Adrenal gland (tissue), 9 donors: ENCODE measurements at regions not wholly inside any gene's neighbourhood (a gene's known extent, or its start where the extent isn't known, plus 50 kb on each side); places are given as distances from the start of the nearest gene placed in this dataset.

Experiments
- DNase-seq, 7 donors: peaks; one replicate each; pipeline ENCODE4 v3.0.0-alpha.2; 2019 to 2020
- H3K27ac ChIP-seq, 5 donors: fragments of 200-600 bp; sonication (generic) in 4 of 5; 1 replicate in 3 of 5; 2 replicates in 2 of 5; pipeline versions ENCODE4 v1.5.1 to v1.8.0; 2016 to 2020; ENCODE audit warnings: mild to moderate bottlenecking in 1 of 5
- H3K27me3 ChIP-seq: fragments of 200-600 bp; 2 replicates; pipeline ENCODE4 v1.8.0; 2021
- H3K36me3 ChIP-seq, 2 donors: fragments of 200-600 bp; replicated peaks in 1 of 2; 1 replicate in 1 of 2; 2 replicates in 1 of 2; pipeline versions ENCODE4 v1.5.1 to v1.8.0; 2018 to 2022
- H3K4me1 ChIP-seq, 2 donors: fragments of 200-600 bp; replicated peaks in 1 of 2; 1 replicate in 1 of 2; 2 replicates in 1 of 2; pipeline versions ENCODE4 v1.5.1 to v1.8.0; 2018 to 2021
- H3K4me3 ChIP-seq, 4 donors: fragments of 200-600 bp; sonication (generic) in 3 of 4; one replicate each; pipeline ENCODE4 v1.5.1; 2016 to 2018
- H3K9me3 ChIP-seq, 3 donors: fragments of 200-600 bp; sonication (generic) in 1 of 3; replicated peaks in 1 of 3; 1 replicate in 2 of 3; 2 replicates in 1 of 3; pipeline versions ENCODE4 v1.5.1 to v1.8.0; 2016 to 2021
- POLR2A ChIP-seq, 2 donors: fragments of 450-650 bp; IDR thresholded peaks; one replicate each; pipeline ENCODE4 v1.6.1; 2017; ENCODE audit warnings: antibody characterized with exemption in 2 of 2, mild to moderate bottlenecking in 2 of 2, moderate library complexity in 1 of 2
- WGBS, 4 donors: extraction: QIAGEN DNeasy Blood & Tissue Kit in 2 of 4; methylation state at CpG; one replicate each; pipeline versions ENCODE4 v1.1.5 to v1.1.7; 2013 to 2017; 5-methylcytosine and 5-hydroxymethylcytosine counted together
- intact Hi-C, 2 donors: fragments of 100-400 bp; cut with DNase I; formaldehyde crosslinking; loops; one replicate each; pipeline versions ENCODE4 v1.14.1 to v1.15.0; 2022 to 2023
- TF ChIP-seq, protein P1 (sequence below), 6 experiments: fragments of 450-650 bp in 4 of 6; fragments of 200-600 bp in 2 of 6; sonication (generic) in 1 of 6; IDR thresholded peaks; 1 replicate in 5 of 6; 2 replicates in 1 of 6; pipeline versions ENCODE4 v1.5.1 to v1.8.0; 2016 to 2021; ENCODE audit warnings: antibody characterized with exemption in 6 of 6, mild to moderate bottlenecking in 2 of 6, moderate library complexity in 1 of 6
- donor health status: healthy with polysubstance abuse.
- donor health status: Bipolar disorder and iron deficiency.
- donor health status: DM: yes; HTN: yes; CAD: no.
- donor health status: DM: no; HTN: no; CAD: no.
- donor health status: DM: no; HTN: no; CAD: no.

- no peak overlapping the region for H3K4me3 ChIP-seq
- no peaks in the 10 kb centered on the region for H3K36me3 ChIP-seq
- H3K4me1 ChIP-seq, result peaks cover 0 to under 1% of the 10 kb centered on the region in 2 donors
- no peak overlapping the region for H3K27ac ChIP-seq
- no peaks in the 10 kb centered on the region for H3K9me3 ChIP-seq
- no peak for TF ChIP-seq POLR2A (IDR thresholded peaks at IDR 0.05)
- TF ChIP-seq, protein P1, sequence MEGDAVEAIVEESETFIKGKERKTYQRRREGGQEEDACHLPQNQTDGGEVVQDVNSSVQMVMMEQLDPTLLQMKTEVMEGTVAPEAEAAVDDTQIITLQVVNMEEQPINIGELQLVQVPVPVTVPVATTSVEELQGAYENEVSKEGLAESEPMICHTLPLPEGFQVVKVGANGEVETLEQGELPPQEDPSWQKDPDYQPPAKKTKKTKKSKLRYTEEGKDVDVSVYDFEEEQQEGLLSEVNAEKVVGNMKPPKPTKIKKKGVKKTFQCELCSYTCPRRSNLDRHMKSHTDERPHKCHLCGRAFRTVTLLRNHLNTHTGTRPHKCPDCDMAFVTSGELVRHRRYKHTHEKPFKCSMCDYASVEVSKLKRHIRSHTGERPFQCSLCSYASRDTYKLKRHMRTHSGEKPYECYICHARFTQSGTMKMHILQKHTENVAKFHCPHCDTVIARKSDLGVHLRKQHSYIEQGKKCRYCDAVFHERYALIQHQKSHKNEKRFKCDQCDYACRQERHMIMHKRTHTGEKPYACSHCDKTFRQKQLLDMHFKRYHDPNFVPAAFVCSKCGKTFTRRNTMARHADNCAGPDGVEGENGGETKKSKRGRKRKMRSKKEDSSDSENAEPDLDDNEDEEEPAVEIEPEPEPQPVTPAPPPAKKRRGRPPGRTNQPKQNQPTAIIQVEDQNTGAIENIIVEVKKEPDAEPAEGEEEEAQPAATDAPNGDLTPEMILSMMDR (IDR thresholded peaks at IDR 0.05), result no peak
- 75 to 87% (median 78%) methylated on average over 4 of the region's 4 CpGs for WGBS, 4 donors
- no peak for DNase-seq
- H3K27me3 ChIP-seq, result no peaks in the 10 kb centered on the region
- intact Hi-C loops, result no loop called here
Measured at GRCh38 chr3:30294241-30294667, 312.1 kb upstream of the TGFBR2 start.

- intact Hi-C loops, result no loop called here
- Histone ChIP-seq H3K9me3 (no peaks in the 10 kb centered on the region), H3K27me3 (no peaks in the 10 kb centered on the region), H3K4me1 (no peaks in the 10 kb centered on the region), H3K36me3 (no peaks in the 10 kb centered on the region), H3K27ac (no peak overlapping the region), H3K4me3 (no peak overlapping the region)
- TF ChIP-seq POLR2A (IDR thresholded peaks at IDR 0.05), result no peak
- TF ChIP-seq, protein P1 (IDR thresholded peaks at IDR 0.05), result no peak
- DNase-seq, result no peak
- 61 to 81% (median 68%) methylated on average over 1 of the region's 1 CpG for WGBS, 4 donors
Measured at GRCh38 chr3:30297112-30297511, 309.3 kb upstream of the TGFBR2 start.

DNA sequence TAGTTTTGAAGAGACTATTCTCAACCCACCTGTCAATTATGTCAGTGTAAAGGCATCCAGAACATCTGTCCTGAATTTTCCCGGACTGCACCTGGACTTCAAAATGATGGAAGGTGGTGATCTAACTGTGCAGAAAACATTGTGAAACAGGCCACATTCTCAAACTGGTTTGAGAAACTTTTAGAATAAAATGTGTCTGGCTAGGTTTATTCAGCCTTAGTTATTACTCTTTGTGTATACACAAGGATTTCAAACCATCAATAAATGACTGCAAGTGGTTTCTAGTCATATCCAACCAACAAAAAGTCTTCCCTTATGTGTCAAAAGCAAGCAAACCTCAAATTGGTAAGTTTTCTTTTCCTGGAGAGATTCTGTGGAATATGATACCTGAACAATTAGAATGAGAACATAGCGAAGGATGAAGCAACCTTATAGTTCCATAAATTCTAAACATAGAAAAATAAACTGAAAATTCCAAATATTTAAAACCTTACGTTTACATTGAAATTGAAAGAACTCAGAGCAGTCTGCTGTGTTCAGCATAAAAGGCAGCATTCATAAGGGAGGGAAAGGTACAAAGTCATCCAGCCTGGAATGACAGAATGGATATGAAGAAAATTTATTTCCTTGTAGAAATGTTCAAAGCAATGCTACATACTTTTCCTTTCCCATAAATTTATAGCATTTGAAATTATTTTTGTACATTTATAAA, 306.6 kb upstream of the TGFBR2 start:
- no peak for TF ChIP-seq POLR2A (IDR thresholded peaks at IDR 0.05)
- TF ChIP-seq, protein P1 (IDR thresholded peaks at IDR 0.05), result no peak
- no peaks in the 10 kb centered on the region for H3K9me3 ChIP-seq
- no peaks in the 10 kb centered on the region for H3K36me3 ChIP-seq
- no peaks in the 10 kb centered on the region for H3K27me3 ChIP-seq
- intact Hi-C loops, result no loop called here
- WGBS, 4 donors, result 73 to 83% (median 77%) methylated on average over 3 of the region's 3 CpGs
- H3K27ac ChIP-seq, result no peak overlapping the region
- H3K4me3 ChIP-seq, result no peak overlapping the region
- DNase-seq, result no peak
- no peaks in the 10 kb centered on the region for H3K4me1 ChIP-seq

- TF ChIP-seq, protein P1 (IDR thresholded peaks at IDR 0.05), result no peak
- no peak for TF ChIP-seq POLR2A (IDR thresholded peaks at IDR 0.05)
- H3K4me3 ChIP-seq, result no peak overlapping the region
- H3K9me3 ChIP-seq, result no peaks in the 10 kb centered on the region
- intact Hi-C loops, result no loop called here
- no peaks in the 10 kb centered on the region for H3K36me3 ChIP-seq
- 67 to 80% (median 75%) methylated on average over 1 of the region's 1 CpG for WGBS, 4 donors
- H3K27me3 ChIP-seq, result no peaks in the 10 kb centered on the region
- no peak overlapping the region for H3K27ac ChIP-seq
- no peaks in the 10 kb centered on the region for H3K4me1 ChIP-seq
- no peak for DNase-seq
Measured at GRCh38 chr3:30300809-30301208, 305.6 kb upstream of the TGFBR2 start.
